K562 (cell line): ENCODE measurements at regions not wholly inside any gene's neighbourhood (a gene's known extent, or its start where the extent isn't known, plus 50 kb on each side); places are given as distances from the start of the nearest gene placed in this dataset.

Experiments
- ATAC-seq: fragments of 200-7000 bp; cut with Tn5 transposase; 3 replicates; pipeline ENCODE4 v1.9.1; 2020; ENCODE audit warnings: moderate library complexity
- BruUV-seq: library from RNA; stranded (reverse); fragments of 400-500 nt; replicated peaks from 2 replicates; lab custom pipeline; 2021; lab: Mats Ljungman, UMichigan
- CTCF ChIA-PET: fragments of 300-600 bp; formaldehyde crosslinking; extraction: SDS; loops from one replicate; lab custom pipeline; 2021; ENCODE audit warnings: low intra/inter-chr PET ratio; lab: Yijun Ruan, JAX
- POLR2A ChIA-PET: fragments of 300-600, 350-650 bp; sonication (Branson Sonifier 250); formaldehyde crosslinking; extraction: SDS; loops from one replicate; lab custom pipeline; 2021; ENCODE audit warnings: antibody characterized with exemption, inconsistent platforms; lab: Yijun Ruan, JAX
- DNase-seq, 4 experiments: peaks; one replicate each; pipeline versions ENCODE4 v3.0.0 to v3.0.0-alpha.2; 2011 to 2018; ENCODE audit warnings: low spot score in 3 of 4, mixed read lengths in 3 of 4; ENCODE audit errors: extremely low read depth in 1 of 4
- FAIRE-seq: peaks from 2 replicates; lab custom pipeline; 2011; peaks lifted over from hg19 to GRCh38; lab: Jason Lieb, UNC
- H2AFZ ChIP-seq: 2 replicates; pipeline ENCODE4 v1.6.0; 2011; ENCODE audit warnings: low read depth, low read length, control low read depth, inconsistent platforms
- H3K27ac ChIP-seq: fragments of 200-600 bp; 3 replicates; pipeline ENCODE4 v1.8.0; 2011; ENCODE audit warnings: low read depth, mild to moderate bottlenecking, control low read depth, inconsistent platforms, low read length, moderate library complexity, mixed read lengths; ENCODE audit errors: extremely low read depth
- H3K27me3 ChIP-seq, 2 experiments: fragments of 300-600 bp in 1 of 2; 2 replicates in 1 of 2; 3 replicates in 1 of 2; pipeline versions ENCODE4 v1.6.0 to v1.8.0; 2011; ENCODE audit warnings: inconsistent platforms in 2 of 2, low read length in 2 of 2, mild to moderate bottlenecking in 1 of 2, mixed read lengths in 1 of 2, moderate library complexity in 1 of 2; ENCODE audit not compliant: control insufficient read depth in 2 of 2, insufficient read depth in 2 of 2
- H3K36me3 ChIP-seq: fragments of 300-600 bp; 3 replicates; pipeline ENCODE4 v1.8.0; 2011; ENCODE audit warnings: mild to moderate bottlenecking, low read length, inconsistent platforms; ENCODE audit not compliant: control insufficient read depth, insufficient read depth
- H3K4me1 ChIP-seq, 2 experiments: fragments of 200-600 bp in 1 of 2; replicated peaks in 1 of 2; 2 replicates in 1 of 2; 3 replicates in 1 of 2; pipeline versions ENCODE4 v1.5.1 to v1.8.0; 2011; ENCODE audit warnings: inconsistent platforms in 2 of 2, low read length in 2 of 2, mild to moderate bottlenecking in 1 of 2, mixed read lengths in 1 of 2, moderate library complexity in 1 of 2; ENCODE audit not compliant: control insufficient read depth in 2 of 2, insufficient read depth in 2 of 2
- H3K4me2 ChIP-seq: 2 replicates; pipeline ENCODE4 v1.6.1; 2011; ENCODE audit warnings: low read length, control low read depth, inconsistent platforms, mixed read lengths; ENCODE audit not compliant: insufficient read depth
- H3K4me3 ChIP-seq: fragments of 200-600 bp; sonication (generic), shearing (Covaris generic); 2 replicates; pipeline ENCODE4 v1.5.1; 2016; ENCODE audit warnings: control low read depth, inconsistent platforms
- H3K79me2 ChIP-seq: fragments of 200-600 bp; 3 replicates; pipeline ENCODE4 v1.8.0; 2011; ENCODE audit warnings: low read length, inconsistent platforms; ENCODE audit not compliant: control insufficient read depth, insufficient read depth
- H3K9ac ChIP-seq, 2 experiments: 2 replicates each; pipeline versions ENCODE4 v1.6.0 to v1.6.1; 2011; ENCODE audit warnings: low read depth in 2 of 2, low read length in 2 of 2, control low read depth in 1 of 2, inconsistent platforms in 1 of 2, mild to moderate bottlenecking in 1 of 2, mixed read lengths in 1 of 2; ENCODE audit not compliant: insufficient read depth in 1 of 2
- H3K9me1 ChIP-seq: one replicate; pipeline ENCODE4 v1.6.0; 2011; ENCODE audit warnings: inconsistent platforms, mild to moderate bottlenecking, low read length, moderate library complexity; ENCODE audit not compliant: control insufficient read depth, insufficient read depth
- H3K9me3 ChIP-seq: replicated peaks from 2 replicates; pipeline ENCODE4 v1.5.1; 2011; ENCODE audit warnings: low read depth, low read length, inconsistent platforms; ENCODE audit not compliant: control insufficient read depth, insufficient read depth
- H4K20me1 ChIP-seq: replicated peaks from 2 replicates; pipeline ENCODE4 v1.6.1; 2011; ENCODE audit warnings: low read length, inconsistent platforms, mixed read lengths; ENCODE audit not compliant: control insufficient read depth, insufficient read depth
- DDX20 ChIP-seq: fragments of 450-650 bp; IDR thresholded peaks from 2 replicates; pipeline ENCODE4 v1.6.1; 2016; ENCODE audit warnings: missing genetic modification characterization, low read depth, mild to moderate bottlenecking, missing compliant biosample characterization, moderate library complexity
- GATAD2A ChIP-seq: fragments of 450-650 bp; IDR thresholded peaks from 2 replicates; pipeline ENCODE4 v1.6.1; 2017
- HNRNPLL ChIP-seq: fragments of 200-400 bp; formaldehyde crosslinking; IDR thresholded peaks from 2 replicates; pipeline ENCODE4 v1.6.1; 2017; ENCODE audit warnings: low read length, low read depth, mild to moderate bottlenecking; ENCODE audit not compliant: poor library complexity, severe bottlenecking
- HOMEZ ChIP-seq: fragments of 250-450 bp; sonication (Bioruptor Pico); IDR thresholded peaks from 2 replicates; pipeline ENCODE4 v1.4.0; 2020; ENCODE audit warnings: mild to moderate bottlenecking, moderate library complexity
- MNT ChIP-seq, 2 experiments: fragments of 450-650 bp; conservative IDR thresholded peaks; 2 replicates each; pipeline ENCODE4 v1.6.1; 2017; ENCODE audit warnings: mild to moderate bottlenecking in 2 of 2, moderate library complexity in 2 of 2
- NUFIP1 ChIP-seq: fragments of 450-650 bp; IDR thresholded peaks from 2 replicates; pipeline ENCODE4 v1.6.1; 2018; ENCODE audit not compliant: partially characterized antibody
- TCF7 ChIP-seq: sonication (generic); IDR thresholded peaks from 2 replicates; pipeline ENCODE4 v1.6.1; 2016; ENCODE audit warnings: antibody characterized with exemption, borderline replicate concordance
- WHSC1 ChIP-seq: IDR thresholded peaks from one replicate; pipeline ENCODE4 v1.6.1; 2012; ENCODE audit warnings: low read length, control low read depth, inconsistent platforms
- XRCC5 ChIP-seq: fragments of 200-400 bp; formaldehyde crosslinking; IDR thresholded peaks from 2 replicates; pipeline ENCODE4 v1.6.1; 2017; ENCODE audit warnings: low read depth, mild to moderate bottlenecking, low read length
- ZNF324 ChIP-seq: fragments of 250-450 bp; sonication (Bioruptor Pico); IDR thresholded peaks from 2 replicates; pipeline ENCODE4 v1.4.0; 2020; ENCODE audit warnings: mild to moderate bottlenecking
- ZNF431 ChIP-seq: sonication (generic); formaldehyde crosslinking; IDR thresholded peaks from 2 replicates; pipeline ENCODE4 v1.8.0; 2022; ENCODE audit warnings: mild to moderate bottlenecking, missing genetic modification reagents
- WGBS: fragments of 100-300 bp; shearing (Covaris generic); methylation state at CpG from one replicate; pipeline ENCODE4 v1.1.6; 2016; ENCODE audit warnings: low coverage, mixed read lengths; ENCODE audit not compliant: insufficient coverage; ENCODE audit errors: missing lambda C conversion rate; 5-methylcytosine and 5-hydroxymethylcytosine counted together
- in situ Hi-C: fragments of 300-500 bp; cut with MboI; formaldehyde crosslinking; loops from 4 replicates; pipeline ENCODE4 v1.15.0; 2018; ENCODE audit warnings: inconsistent platforms, mixed read lengths
- intact Hi-C: fragments of 100-400 bp; cut with micrococcal nuclease; formaldehyde crosslinking; loops from 2 replicates; pipeline ENCODE4 v1.14.2; 2022

GRCh38 chr5:104418056-104418455 is 855.5 kb upstream of the NUDT12 start:
- H3K9me3 ChIP-seq, result no peaks in the 10 kb centered on the region; the same call in 1 of the 2 replicates
- no peaks in the 10 kb centered on the region for H3K27me3 ChIP-seq
- H3K4me1 ChIP-seq, result no peaks in the 10 kb centered on the region
- no peaks in the 10 kb centered on the region for H3K9me1 ChIP-seq
- 0% methylated on average over 1 of the region's 1 CpG for WGBS
- H3K4me3 ChIP-seq, result no peak overlapping the region
- no peaks in the 10 kb centered on the region for H4K20me1 ChIP-seq
- H2AFZ ChIP-seq, result no peak overlapping the region
- no peak for ATAC-seq
- FAIRE-seq, result no peak
- H3K9ac ChIP-seq, result no peak overlapping the region
- CTCF ChIA-PET, result no interaction called here
- in situ Hi-C loops (no loop called here), intact Hi-C loops (no loop called here)
- POLR2A ChIA-PET, result interaction anchor here (0.6 kb wide), 1 partner anchor 11 kb away, joined by 3 read pairs; no protein-coding TSS in a partner anchor
- TF ChIP-seq TCF7 (no peak), ZNF324 (CRISPR knock-in tag) (no peak), DDX20 (no peak), NUFIP1 (no peak), MNT (conservative IDR thresholded peaks at IDR 0.05) (no peak), WHSC1 (no peak), ZNF431 (CRISPR knock-in tag) (no peak), HOMEZ (CRISPR knock-in tag) (no peak), GATAD2A (no peak), XRCC5 (no peak), HNRNPLL (no peak)
- H3K27ac ChIP-seq, result no peak overlapping the region
- H3K36me3 ChIP-seq, result no peaks in the 10 kb centered on the region
- no peaks in the 10 kb centered on the region for H3K79me2 ChIP-seq
- no peak overlapping the region for H3K4me2 ChIP-seq
- no TSS peak for BruUV-seq
- no peak for DNase-seq
